ENCODE measurements at regions not wholly inside any gene's neighbourhood (a gene's known extent, or its start where the extent isn't known, plus 50 kb on each side); places are given as distances from the start of the nearest gene placed in this dataset.

GRCh38 chr11:116698080-116698479, 74.7 kb downstream of the BUD13 start:
- no peak for DNase-seq (ENCODE audit: low read depth, low spot score)
- no peak overlapping the region for H3K27ac ChIP-seq

DNA sequence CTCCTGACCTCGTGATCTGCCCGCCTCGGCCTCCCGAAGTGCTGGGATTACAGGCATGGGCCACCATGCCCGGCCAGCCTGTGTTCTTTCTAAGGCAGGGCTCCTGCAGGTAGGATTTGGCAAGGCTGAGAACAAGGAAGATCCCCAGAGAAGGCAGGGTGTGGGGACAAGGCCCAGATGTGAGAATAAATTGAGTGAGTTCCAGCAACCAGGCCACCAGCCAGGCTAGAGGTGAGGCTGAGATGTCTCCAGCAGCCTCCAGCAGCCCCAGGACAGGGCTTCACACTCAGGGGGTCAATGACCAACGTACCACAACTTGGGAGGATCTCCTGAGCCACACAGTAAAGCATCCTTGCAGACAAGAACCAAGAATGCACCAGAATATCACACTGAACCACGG, 75.1 kb downstream of the BUD13 start:
- H3K27ac ChIP-seq, result no peak overlapping the region
- no peak for DNase-seq (ENCODE audit: low read depth, low spot score)

DNA sequence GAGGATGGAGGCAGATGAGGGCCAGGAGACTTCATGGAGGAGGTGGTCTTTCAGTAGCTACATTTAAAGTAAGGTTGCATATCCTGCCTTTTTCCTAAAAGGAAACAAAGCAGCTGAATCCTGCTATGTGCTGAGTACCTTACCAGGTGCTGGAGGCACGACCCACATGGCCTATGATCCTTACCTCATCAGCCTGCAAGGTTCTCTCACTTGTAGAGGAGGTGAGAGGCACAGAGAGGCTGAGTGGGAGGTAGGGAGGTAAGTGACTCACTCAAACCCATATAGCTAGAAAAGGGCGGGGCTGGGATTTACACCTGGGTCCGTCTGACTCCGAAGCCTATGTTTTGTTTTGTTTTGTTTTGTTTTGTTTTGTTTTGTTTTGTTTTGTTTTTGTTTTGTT, 75.8 kb downstream of the BUD13 start:
- DNase-seq (ENCODE audit: low read depth, low spot score), result peak; percentile 59
- peak overlapping the region; percentile 42 for H3K27ac ChIP-seq

GRCh38 chr11:116696381-116696941, 76.3 kb downstream of the BUD13 start:
- H3K27ac ChIP-seq, result peak overlapping the region; percentile 42
- no peak for DNase-seq (ENCODE audit: low read depth, low spot score)

- H3K27ac ChIP-seq, result peak overlapping the region; percentile 42
- no peak for DNase-seq (ENCODE audit: low read depth, low spot score)
Measured at GRCh38 chr11:116695657-116696254, 77.0 kb downstream of the BUD13 start.

DNA sequence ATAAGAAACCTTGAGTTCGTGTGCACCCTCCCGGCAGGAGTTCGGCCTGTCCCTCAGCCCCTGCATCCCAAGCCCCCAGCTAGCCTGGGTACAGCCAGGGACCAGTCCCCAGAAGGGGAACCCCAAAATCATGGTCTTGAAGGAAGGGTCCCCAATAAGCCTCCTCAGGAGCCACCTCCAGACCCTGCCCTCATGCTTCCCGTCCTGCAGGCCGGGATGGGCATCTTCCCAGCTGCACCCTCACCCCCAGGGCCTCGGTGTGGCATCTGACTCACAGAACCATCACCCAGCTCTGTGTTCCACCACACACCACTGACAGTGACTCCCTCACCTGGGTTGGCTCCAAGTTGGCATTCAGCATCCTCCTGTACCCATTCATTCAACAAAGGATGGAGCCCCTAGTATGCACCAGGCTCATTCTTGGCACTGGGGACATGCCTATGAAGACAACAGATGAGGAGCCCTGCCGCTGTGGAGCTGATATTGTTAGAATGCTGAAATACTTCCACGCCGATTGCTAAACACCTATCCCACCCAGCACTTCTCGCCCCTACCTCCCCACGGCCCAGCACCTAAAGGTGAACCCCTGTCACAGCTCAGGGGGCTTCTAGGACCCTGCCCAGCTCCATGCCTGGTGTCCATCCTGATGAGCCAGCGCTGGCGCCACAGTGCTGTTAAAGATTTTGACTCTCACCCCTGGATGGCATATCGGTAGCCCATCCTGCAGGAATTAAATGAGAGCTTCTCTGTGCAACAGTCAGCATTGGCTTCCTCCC, 77.8 kb downstream of the BUD13 start:
- DNase-seq (ENCODE audit: low read depth, low spot score), result peak; percentile 40
- H3K27ac ChIP-seq, result no peak overlapping the region

GRCh38 chr11:116694349-116694725, 78.5 kb downstream of the BUD13 start:
- H3K27ac ChIP-seq, result peak overlapping the region; percentile 62
- no peak for DNase-seq (ENCODE audit: low read depth, low spot score)

- peak; percentile 87 for DNase-seq (ENCODE audit: low read depth, low spot score)
- peak overlapping the region; percentile 62 for H3K27ac ChIP-seq
Measured at GRCh38 chr11:116693593-116694348, 79.0 kb downstream of the BUD13 start.

- no peak for DNase-seq (ENCODE audit: low read depth, low spot score)
- peak overlapping the region; percentile 62 for H3K27ac ChIP-seq
Measured at GRCh38 chr11:116693102-116693570, 79.7 kb downstream of the BUD13 start.

GRCh38 chr11:116692318-116693101, 80.3 kb downstream of the BUD13 start:
- DNase-seq (ENCODE audit: low read depth, low spot score), result no peak
- H3K27ac ChIP-seq, result peak overlapping the region; percentile 62

DNA sequence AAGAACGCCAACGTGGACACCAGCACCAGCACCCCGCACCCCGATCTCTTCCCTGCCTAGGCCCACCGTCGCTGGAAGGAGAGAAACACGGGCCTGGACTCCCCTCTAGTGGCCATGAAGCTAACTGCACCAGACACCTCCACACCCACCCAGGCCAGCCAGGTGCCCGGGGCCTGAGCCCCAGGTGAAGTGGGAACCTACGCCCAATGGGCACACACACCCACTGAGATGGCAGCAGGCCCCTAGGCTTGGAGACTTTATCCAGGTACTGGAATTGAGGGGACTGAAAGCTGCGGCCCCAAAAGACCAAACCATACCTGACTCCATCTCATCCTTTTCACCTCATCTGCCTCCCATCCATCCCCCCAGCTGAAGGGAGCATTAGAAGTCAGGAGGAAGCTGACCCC, 81.0 kb downstream of the BUD13 start:
- no peak overlapping the region for H3K27ac ChIP-seq
- no peak for DNase-seq (ENCODE audit: low read depth, low spot score)

GRCh38 chr11:116690611-116691010, 82.2 kb downstream of the BUD13 start:
- DNase-seq (ENCODE audit: low read depth, low spot score), result no peak
- H3K27ac ChIP-seq, result no peak overlapping the region

DNA sequence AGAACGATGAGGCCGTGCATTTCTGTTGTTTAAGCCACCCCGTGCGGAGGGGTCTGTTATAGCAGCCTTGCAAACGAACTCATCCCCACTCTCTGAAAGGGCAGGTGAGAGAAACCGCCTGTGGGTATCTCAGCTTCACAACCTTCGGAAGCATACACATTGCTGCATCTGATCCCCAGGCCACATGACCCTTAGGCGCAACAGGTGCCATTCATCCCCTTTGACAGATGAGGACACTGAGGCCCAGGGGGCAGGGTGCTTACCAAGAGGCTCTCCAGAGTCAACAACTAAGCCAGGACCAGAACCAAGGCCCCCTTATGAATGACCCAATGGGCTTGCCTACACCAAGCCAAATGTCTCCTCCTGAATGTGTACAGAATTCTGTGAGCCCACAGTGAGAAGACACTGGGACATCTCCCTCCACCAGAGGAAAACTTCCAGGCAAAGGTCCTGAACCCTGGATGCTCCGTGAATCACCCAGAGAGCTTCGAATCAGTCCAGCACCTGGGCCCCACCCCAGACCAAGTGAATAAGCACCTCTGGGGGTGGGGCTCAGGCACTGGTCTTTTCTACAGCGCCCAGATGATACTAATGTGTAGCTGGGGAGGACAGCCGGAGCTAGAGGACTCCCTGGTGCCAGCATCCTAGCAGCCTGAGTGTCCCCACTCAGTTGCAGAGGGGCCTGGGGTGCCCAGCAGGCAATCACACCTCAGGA, 83.2 kb downstream of the BUD13 start:
- no peak for DNase-seq (ENCODE audit: low read depth, low spot score)
- H3K27ac ChIP-seq, result no peak overlapping the region

GRCh38 chr11:116688202-116688540, 84.6 kb downstream of the BUD13 start:
- no peak for DNase-seq (ENCODE audit: low read depth, low spot score)

DNA sequence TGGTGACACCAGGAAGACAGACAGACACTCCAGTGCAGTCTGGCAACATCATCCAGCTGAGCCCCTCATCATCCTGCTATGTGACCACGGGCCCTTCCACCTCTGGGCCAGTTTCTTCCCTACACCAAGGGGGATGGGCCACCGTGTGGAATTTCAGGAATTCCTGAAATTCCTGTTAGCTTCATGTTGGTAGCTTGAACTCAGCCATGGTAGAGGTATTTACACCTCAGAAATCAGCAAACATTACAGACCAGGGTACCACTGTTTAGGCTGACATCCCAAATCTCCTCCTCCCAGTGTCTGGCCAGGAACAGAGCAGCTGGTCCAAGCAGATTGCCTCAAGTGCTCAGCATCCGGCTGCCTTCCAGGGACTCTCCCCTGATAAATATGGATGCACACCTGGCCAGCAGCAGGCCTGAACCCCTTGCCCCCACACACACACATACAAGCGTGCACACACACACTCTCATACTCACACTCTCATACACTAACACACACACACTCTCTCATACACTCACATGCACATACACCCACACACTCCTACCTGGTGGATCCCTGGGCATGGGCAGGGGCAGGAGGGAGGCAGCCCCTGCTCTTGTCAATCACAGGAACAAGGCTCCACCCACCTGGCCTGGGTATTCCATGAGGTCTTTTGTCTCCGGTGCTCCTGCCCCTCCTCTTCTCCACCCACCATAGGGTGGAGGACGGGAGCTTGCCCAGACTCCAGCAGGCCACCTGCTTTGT, 85.2 kb downstream of the BUD13 start:
- H3K27ac ChIP-seq, result no peak overlapping the region
- DNase-seq (ENCODE audit: low read depth, low spot score), result no peak

More at GRCh38 chr11:116688202-116688540, 84.6 kb downstream of the BUD13 start:
- no peak overlapping the region for H3K27ac ChIP-seq

DNA sequence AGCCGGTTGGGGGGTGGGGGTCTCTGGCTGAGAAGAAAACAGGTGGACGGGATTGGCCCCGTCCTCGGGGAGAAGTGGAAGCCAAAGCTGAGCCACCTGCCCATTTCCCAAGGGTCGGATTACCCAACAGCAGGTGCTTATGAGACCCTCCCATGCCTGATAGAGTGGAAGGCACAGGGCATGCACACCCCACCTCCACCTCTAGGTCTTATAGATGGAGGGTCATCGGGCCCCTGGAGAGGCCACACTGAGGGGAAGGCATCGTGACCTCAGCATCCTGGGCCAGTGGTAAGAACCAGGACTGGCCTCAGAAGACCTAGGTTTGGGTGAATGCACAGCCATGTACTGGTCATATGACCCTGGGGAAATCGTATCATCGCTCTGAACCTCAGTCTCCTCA, 85.9 kb downstream of the BUD13 start:
- DNase-seq (ENCODE audit: low read depth, low spot score), result no peak
- no peak overlapping the region for H3K27ac ChIP-seq

- DNase-seq (ENCODE audit: low read depth, low spot score), result no peak
- no peak overlapping the region for H3K27ac ChIP-seq
Measured at GRCh38 chr11:116683982-116684381, 88.8 kb downstream of the BUD13 start.

- H3K27ac ChIP-seq, result no peak overlapping the region
- no peak for DNase-seq (ENCODE audit: low read depth, low spot score)
Measured at GRCh38 chr11:116680349-116681125, 92.2 kb downstream of the BUD13 start.
